Fibroblast of the aortic adventitia (primary cell): ENCODE measurements at regions not wholly inside any gene's neighbourhood (a gene's known extent, or its start where the extent isn't known, plus 50 kb on each side); places are given as distances from the start of the nearest gene placed in this dataset. TPM values are rescaled to one million over a fixed set of nuclear protein-coding genes. Genes with fewer than 3 reads are reported as not detected.

Experiments used
- DNase-seq: peaks from one replicate; pipeline ENCODE4 v3.0.0-alpha.2; 2010; ENCODE audit warnings: low read depth
- H3K4me3 ChIP-seq: 2 replicates; pipeline ENCODE4 v1.5.1; 2011; ENCODE audit warnings: low read depth, mild to moderate bottlenecking, control low read depth, low read length, moderate library complexity
- small RNA-seq: library from RNA; depleted of rRNA; stranded (forward); fragments of <200 nt; gene quantifications from one replicate; pipeline ENCODE3, GENCODE V24; 2012
- TF ChIP-seq, protein P1 (sequence below): IDR thresholded peaks from 2 replicates; pipeline ENCODE4 v1.5.1; 2011; ENCODE audit warnings: mild to moderate bottlenecking, low read length, control low read depth, inconsistent platforms; ENCODE audit not compliant: insufficient read depth

DNA sequence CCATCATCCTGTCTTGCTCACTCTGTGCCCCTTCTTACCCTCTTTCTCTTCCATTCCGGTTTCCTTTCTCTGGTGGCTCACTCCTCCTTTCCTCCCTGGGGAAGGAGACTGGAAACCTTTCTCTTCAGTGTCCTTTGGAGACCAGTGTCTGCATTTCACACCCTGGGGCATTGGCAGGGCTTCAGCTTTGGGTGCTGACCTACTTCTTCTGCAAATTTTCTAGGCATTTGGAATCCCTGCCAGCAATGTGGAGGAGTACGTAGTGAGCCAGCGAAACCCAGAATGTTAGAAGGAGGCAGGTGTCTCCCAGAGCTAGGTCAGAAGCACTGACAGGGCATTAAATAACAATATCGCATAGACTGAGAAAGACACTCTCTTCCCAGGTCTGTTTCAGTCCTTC, 122.2 kb downstream of the SLC28A3 start:
- no peak for DNase-seq
- no peak overlapping the region for H3K4me3 ChIP-seq
- TF ChIP-seq, protein P1, sequence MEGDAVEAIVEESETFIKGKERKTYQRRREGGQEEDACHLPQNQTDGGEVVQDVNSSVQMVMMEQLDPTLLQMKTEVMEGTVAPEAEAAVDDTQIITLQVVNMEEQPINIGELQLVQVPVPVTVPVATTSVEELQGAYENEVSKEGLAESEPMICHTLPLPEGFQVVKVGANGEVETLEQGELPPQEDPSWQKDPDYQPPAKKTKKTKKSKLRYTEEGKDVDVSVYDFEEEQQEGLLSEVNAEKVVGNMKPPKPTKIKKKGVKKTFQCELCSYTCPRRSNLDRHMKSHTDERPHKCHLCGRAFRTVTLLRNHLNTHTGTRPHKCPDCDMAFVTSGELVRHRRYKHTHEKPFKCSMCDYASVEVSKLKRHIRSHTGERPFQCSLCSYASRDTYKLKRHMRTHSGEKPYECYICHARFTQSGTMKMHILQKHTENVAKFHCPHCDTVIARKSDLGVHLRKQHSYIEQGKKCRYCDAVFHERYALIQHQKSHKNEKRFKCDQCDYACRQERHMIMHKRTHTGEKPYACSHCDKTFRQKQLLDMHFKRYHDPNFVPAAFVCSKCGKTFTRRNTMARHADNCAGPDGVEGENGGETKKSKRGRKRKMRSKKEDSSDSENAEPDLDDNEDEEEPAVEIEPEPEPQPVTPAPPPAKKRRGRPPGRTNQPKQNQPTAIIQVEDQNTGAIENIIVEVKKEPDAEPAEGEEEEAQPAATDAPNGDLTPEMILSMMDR = no peak

DNA sequence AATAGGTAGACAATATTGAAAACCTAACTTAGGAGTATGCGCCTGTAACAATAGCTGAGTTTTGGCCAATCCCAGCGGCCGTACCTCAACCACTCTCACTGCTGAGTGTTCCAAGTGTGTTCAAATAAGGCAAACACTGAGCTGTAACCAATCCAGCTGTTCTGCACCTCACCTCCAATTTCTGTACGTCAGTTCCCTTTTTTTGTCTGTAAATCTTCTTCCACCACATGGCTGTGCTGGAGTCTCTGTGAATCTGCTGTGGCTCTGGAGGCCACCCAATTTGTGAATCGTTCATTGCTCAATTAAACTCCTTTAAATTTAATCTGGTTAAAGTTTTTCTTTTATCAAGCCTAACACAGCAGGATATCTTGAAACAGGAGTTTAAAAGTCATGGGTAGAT, 116.3 kb downstream of the SLC28A3 start:
- DNase-seq = no peak
- no peak overlapping the region for H3K4me3 ChIP-seq
- TF ChIP-seq, protein P1 = no peak

Small RNAs in the stretch of these regions (small RNA-seq; reads per million reads assigned to genes)
- gene AL390838.2 = not detected
